Neutrophil (primary cell): ENCODE measurements at regions not wholly inside any gene's neighbourhood (a gene's known extent, or its start where the extent isn't known, plus 50 kb on each side); places are given as distances from the start of the nearest gene placed in this dataset.

Experiments
- H3K27ac ChIP-seq: fragments of 200-600 bp; sonication (generic); 2 replicates; pipeline ENCODE4 v1.5.1; 2016; ENCODE audit warnings: mild to moderate bottlenecking, moderate library complexity
- H3K27me3 ChIP-seq: fragments of 200-600 bp; sonication (generic); 2 replicates; pipeline ENCODE4 v1.6.0; 2016; ENCODE audit warnings: mild to moderate bottlenecking
- H3K36me3 ChIP-seq: fragments of 200-600 bp; sonication (generic); 2 replicates; pipeline ENCODE4 v1.5.1; 2017
- H3K4me1 ChIP-seq, 2 experiments: fragments of 200-600 bp in 1 of 2; sonication (generic) in 1 of 2; 1 replicate in 1 of 2; 2 replicates in 1 of 2; pipeline versions ENCODE4 v1.5.1 to v1.6.1; 2013 to 2016; ENCODE audit warnings: low read depth in 1 of 2, low read length in 1 of 2, mild to moderate bottlenecking in 1 of 2, moderate library complexity in 1 of 2; ENCODE audit not compliant: control insufficient read depth in 1 of 2, insufficient read depth in 1 of 2
- H3K4me3 ChIP-seq, 2 experiments: fragments of 200-600 bp in 1 of 2; sonication (generic) in 1 of 2; 1 replicate in 1 of 2; 2 replicates in 1 of 2; pipeline ENCODE4 v1.5.1; 2013 to 2016; ENCODE audit warnings: low read depth in 1 of 2, low read length in 1 of 2, mild to moderate bottlenecking in 1 of 2, moderate library complexity in 1 of 2
- H3K9me3 ChIP-seq: fragments of 200-600 bp; sonication (generic); 2 replicates; pipeline ENCODE4 v1.5.1; 2016
- TF ChIP-seq, protein P1 (sequence below): fragments of 200-600 bp; sonication (generic); IDR thresholded peaks from 2 replicates; pipeline ENCODE4 v1.5.1; 2016; ENCODE audit warnings: antibody characterized with exemption

GRCh38 chr9:80796632-80797031 lies 892.7 kb downstream of the TLE1 start:
- TF ChIP-seq, protein P1, sequence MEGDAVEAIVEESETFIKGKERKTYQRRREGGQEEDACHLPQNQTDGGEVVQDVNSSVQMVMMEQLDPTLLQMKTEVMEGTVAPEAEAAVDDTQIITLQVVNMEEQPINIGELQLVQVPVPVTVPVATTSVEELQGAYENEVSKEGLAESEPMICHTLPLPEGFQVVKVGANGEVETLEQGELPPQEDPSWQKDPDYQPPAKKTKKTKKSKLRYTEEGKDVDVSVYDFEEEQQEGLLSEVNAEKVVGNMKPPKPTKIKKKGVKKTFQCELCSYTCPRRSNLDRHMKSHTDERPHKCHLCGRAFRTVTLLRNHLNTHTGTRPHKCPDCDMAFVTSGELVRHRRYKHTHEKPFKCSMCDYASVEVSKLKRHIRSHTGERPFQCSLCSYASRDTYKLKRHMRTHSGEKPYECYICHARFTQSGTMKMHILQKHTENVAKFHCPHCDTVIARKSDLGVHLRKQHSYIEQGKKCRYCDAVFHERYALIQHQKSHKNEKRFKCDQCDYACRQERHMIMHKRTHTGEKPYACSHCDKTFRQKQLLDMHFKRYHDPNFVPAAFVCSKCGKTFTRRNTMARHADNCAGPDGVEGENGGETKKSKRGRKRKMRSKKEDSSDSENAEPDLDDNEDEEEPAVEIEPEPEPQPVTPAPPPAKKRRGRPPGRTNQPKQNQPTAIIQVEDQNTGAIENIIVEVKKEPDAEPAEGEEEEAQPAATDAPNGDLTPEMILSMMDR = no peak
- Histone ChIP-seq H3K4me1 (no peaks in the 10 kb centered on the region), H3K4me3 (no peak overlapping the region), H3K27me3 (no peaks in the 10 kb centered on the region), H3K9me3 (peaks cover 4% of the 10 kb centered on the region), H3K27ac (no peak overlapping the region), H3K36me3 (no peaks in the 10 kb centered on the region)

DNA sequence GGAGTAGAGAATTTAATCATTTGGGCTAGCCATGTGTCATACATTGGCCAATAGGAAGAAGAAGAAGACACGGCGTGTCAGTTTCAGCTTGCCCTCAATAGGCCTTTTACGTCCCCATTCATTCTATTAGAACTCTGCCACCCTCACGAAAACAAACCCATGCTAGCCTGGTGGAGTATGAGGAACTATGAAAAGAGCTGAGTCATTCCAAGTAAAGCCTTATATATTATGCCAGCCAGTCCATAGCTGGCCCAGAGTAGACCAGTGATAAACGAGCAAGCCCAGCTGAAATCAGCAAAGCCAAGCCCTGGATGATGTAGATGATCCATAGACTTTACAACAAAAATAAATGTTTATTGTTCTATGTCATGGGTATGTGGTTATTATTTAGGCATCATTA lies 895.1 kb downstream of the TLE1 start:
- Histone ChIP-seq H3K27me3 (no peaks in the 10 kb centered on the region), H3K36me3 (no peaks in the 10 kb centered on the region), H3K4me1 (no peaks in the 10 kb centered on the region), H3K4me3 (no peak overlapping the region), H3K27ac (no peak overlapping the region), H3K9me3 (no peaks in the 10 kb centered on the region)
- TF ChIP-seq, protein P1 = no peak

- Histone ChIP-seq H3K9me3 (no peaks in the 10 kb centered on the region), H3K36me3 (no peaks in the 10 kb centered on the region), H3K4me3 (no peak overlapping the region), H3K4me1 (no peaks in the 10 kb centered on the region), H3K27me3 (no peaks in the 10 kb centered on the region), H3K27ac (no peak overlapping the region)
- TF ChIP-seq, protein P1 = no peak
Measured at GRCh38 chr9:80793706-80794105, 895.6 kb downstream of the TLE1 start.

DNA sequence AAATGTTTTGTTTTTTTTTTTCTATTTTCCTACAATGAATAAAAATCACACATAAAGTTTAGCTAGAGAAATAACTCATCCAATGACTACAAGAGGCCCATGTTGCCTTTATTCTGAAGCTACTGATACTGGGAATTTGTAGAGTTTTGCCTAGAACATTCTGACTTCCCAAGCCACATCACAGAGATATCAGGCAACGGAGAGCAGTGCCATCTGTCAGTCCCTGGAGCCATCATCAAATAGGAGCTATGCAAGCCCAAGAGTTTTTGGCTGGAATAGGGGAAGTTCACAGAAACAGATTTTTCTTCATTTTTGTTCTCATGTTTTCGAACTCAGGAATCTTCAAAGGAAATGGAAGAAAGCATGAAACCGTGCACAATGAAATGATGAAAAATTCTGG lies 896.6 kb downstream of the TLE1 start:
- no peak overlapping the region for H3K4me3 ChIP-seq
- TF ChIP-seq, protein P1 = no peak
- H3K9me3 ChIP-seq = no peaks in the 10 kb centered on the region
- H3K36me3 ChIP-seq = no peaks in the 10 kb centered on the region
- no peaks in the 10 kb centered on the region for H3K27me3 ChIP-seq
- H3K4me1 ChIP-seq = no peaks in the 10 kb centered on the region
- no peak overlapping the region for H3K27ac ChIP-seq

DNA sequence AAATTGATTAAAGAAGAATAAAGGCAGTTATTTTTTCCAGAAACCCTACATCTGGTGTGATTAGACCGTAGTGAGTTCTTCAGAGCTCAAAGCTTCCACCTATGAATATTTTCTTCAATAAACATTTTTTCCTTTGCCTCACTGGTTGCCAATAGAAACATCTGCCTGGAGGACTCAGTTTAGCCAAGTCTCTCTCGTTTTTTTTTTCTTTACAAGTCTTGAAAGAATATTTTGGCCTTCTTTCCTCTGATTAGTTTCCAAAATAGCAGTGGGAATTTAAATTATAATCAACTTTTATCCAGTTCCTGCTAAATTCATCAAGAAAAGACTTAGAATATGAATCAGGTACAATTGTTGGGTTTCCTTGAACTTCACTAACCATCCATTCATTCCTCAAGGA lies 897.5 kb downstream of the TLE1 start:
- Histone ChIP-seq H3K27ac (no peak overlapping the region), H3K4me1 (no peaks in the 10 kb centered on the region), H3K9me3 (no peaks in the 10 kb centered on the region), H3K36me3 (no peaks in the 10 kb centered on the region), H3K27me3 (no peaks in the 10 kb centered on the region), H3K4me3 (no peak overlapping the region)
- TF ChIP-seq, protein P1 = no peak

DNA sequence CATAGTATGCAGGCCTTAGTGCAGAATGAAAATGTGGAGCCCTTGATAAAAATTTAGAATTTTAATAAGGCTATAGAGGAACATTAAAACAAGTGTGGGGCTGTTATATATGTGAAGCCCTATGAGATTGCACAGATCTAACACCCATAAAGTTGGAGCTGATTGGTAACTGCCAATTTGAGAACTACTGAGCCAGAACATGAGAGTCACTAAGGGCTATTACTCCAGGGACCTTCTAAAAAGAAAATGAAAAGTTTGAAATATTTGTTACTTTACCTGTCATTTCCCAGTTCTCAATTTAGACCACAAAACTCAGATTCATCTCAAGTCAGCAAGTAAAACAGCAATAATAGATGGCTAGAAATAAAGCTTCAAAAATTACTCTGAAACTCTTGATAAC lies 898.6 kb downstream of the TLE1 start:
- no peak overlapping the region for H3K4me3 ChIP-seq
- H3K27ac ChIP-seq = no peak overlapping the region
- H3K36me3 ChIP-seq = no peaks in the 10 kb centered on the region
- no peaks in the 10 kb centered on the region for H3K9me3 ChIP-seq
- no peaks in the 10 kb centered on the region for H3K27me3 ChIP-seq
- TF ChIP-seq, protein P1 = no peak
- H3K4me1 ChIP-seq = no peaks in the 10 kb centered on the region
